Endodermal cell (in vitro differentiated cells): ENCODE measurements at regions not wholly inside any gene's neighbourhood (a gene's known extent, or its start where the extent isn't known, plus 50 kb on each side); places are given as distances from the start of the nearest gene placed in this dataset.

ENCODE experiments used
- DNase-seq: peaks from one replicate; pipeline ENCODE4 v3.0.0-alpha.2; 2017
- H3K27ac ChIP-seq: 2 replicates; pipeline ENCODE4 v1.5.1; 2013; ENCODE audit warnings: mild to moderate bottlenecking, low read depth, low read length, moderate library complexity
- H3K27me3 ChIP-seq: 2 replicates; pipeline ENCODE4 v1.6.1; 2013; ENCODE audit warnings: mild to moderate bottlenecking, low read length, moderate library complexity; ENCODE audit not compliant: insufficient read depth, control insufficient read depth, poor library complexity, severe bottlenecking
- H3K36me3 ChIP-seq: 2 replicates; pipeline ENCODE4 v1.7.0; 2013; ENCODE audit warnings: mild to moderate bottlenecking, low read length, moderate library complexity; ENCODE audit not compliant: control insufficient read depth, insufficient read depth
- H3K4me1 ChIP-seq: one replicate; pipeline ENCODE4 v1.7.0; 2013; ENCODE audit warnings: low read length; ENCODE audit not compliant: control insufficient read depth, insufficient read depth
- H3K4me3 ChIP-seq: 2 replicates; pipeline ENCODE4 v1.5.1; 2013; ENCODE audit warnings: mild to moderate bottlenecking, low read length, moderate library complexity
- H3K9ac ChIP-seq: 2 replicates; pipeline ENCODE4 v1.6.1; 2013; ENCODE audit warnings: mild to moderate bottlenecking, low read length, moderate library complexity; ENCODE audit not compliant: poor library complexity, severe bottlenecking; ENCODE audit errors: extremely low read depth
- H3K9me3 ChIP-seq: 2 replicates; pipeline ENCODE4 v1.6.1; 2013; ENCODE audit warnings: mild to moderate bottlenecking, low read length, moderate library complexity; ENCODE audit not compliant: control insufficient read depth
- H3K27ac Mint-ChIP-seq: 2 replicates; pipeline ENCODE4 v1.8.0; 2020; ENCODE audit warnings: mixed read lengths
- H3K27me3 Mint-ChIP-seq: 2 replicates; pipeline ENCODE4 v1.8.0; 2021; ENCODE audit warnings: mild to moderate bottlenecking, mixed read lengths; ENCODE audit not compliant: insufficient read depth
- H3K36me3 Mint-ChIP-seq: 2 replicates; pipeline ENCODE4 v1.8.0; 2020; ENCODE audit warnings: low read depth, mixed read lengths
- H3K4me1 Mint-ChIP-seq: 2 replicates; pipeline ENCODE4 v1.8.0; 2020; ENCODE audit warnings: mixed read lengths
- H3K4me3 Mint-ChIP-seq: 2 replicates; pipeline ENCODE4 v1.8.0; 2020; ENCODE audit warnings: mild to moderate bottlenecking, moderate library complexity, mixed read lengths
- H3K9me3 Mint-ChIP-seq: 2 replicates; pipeline ENCODE4 v1.8.0; 2020; ENCODE audit warnings: mild to moderate bottlenecking, mixed read lengths
- WGBS, 2 experiments: methylation state at CpG; one replicate each; pipeline versions ENCODE4 v1.1.5 to v1.1.7; 2013; ENCODE audit warnings: missing lambda C conversion rate in 2 of 2, mixed read lengths in 1 of 2; ENCODE audit not compliant: insufficient coverage in 1 of 2, insufficient read length in 1 of 2; 5-methylcytosine and 5-hydroxymethylcytosine counted together
- TF ChIP-seq, protein P1 (sequence below): fragments of 200-600 bp; sonication (generic); conservative IDR thresholded peaks from 2 replicates; pipeline ENCODE4 v1.5.0; 2021; ENCODE audit warnings: antibody characterized with exemption, mild to moderate bottlenecking

GRCh38 chr1:102627145-102627544 is 481.2 kb downstream of the COL11A1 start:
- H3K4me1 ChIP-seq, result no peaks in the 10 kb centered on the region
- H3K36me3 ChIP-seq, result no peaks in the 10 kb centered on the region
- H3K36me3 Mint-ChIP-seq, result no peaks in the 10 kb centered on the region
- H3K27ac ChIP-seq, result no peak overlapping the region
- H3K9ac ChIP-seq, result no peak overlapping the region
- H3K4me3 Mint-ChIP-seq, result no peak overlapping the region
- H3K4me1 Mint-ChIP-seq, result no peaks in the 10 kb centered on the region
- H3K9me3 ChIP-seq, result no peaks in the 10 kb centered on the region
- no peaks in the 10 kb centered on the region for H3K27me3 ChIP-seq
- H3K27me3 Mint-ChIP-seq, result no peaks in the 10 kb centered on the region
- H3K27ac Mint-ChIP-seq, result no peak overlapping the region
- H3K4me3 ChIP-seq, result no peak overlapping the region
- TF ChIP-seq, protein P1, sequence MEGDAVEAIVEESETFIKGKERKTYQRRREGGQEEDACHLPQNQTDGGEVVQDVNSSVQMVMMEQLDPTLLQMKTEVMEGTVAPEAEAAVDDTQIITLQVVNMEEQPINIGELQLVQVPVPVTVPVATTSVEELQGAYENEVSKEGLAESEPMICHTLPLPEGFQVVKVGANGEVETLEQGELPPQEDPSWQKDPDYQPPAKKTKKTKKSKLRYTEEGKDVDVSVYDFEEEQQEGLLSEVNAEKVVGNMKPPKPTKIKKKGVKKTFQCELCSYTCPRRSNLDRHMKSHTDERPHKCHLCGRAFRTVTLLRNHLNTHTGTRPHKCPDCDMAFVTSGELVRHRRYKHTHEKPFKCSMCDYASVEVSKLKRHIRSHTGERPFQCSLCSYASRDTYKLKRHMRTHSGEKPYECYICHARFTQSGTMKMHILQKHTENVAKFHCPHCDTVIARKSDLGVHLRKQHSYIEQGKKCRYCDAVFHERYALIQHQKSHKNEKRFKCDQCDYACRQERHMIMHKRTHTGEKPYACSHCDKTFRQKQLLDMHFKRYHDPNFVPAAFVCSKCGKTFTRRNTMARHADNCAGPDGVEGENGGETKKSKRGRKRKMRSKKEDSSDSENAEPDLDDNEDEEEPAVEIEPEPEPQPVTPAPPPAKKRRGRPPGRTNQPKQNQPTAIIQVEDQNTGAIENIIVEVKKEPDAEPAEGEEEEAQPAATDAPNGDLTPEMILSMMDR, result no peak
- no peaks in the 10 kb centered on the region for H3K9me3 Mint-ChIP-seq
- DNase-seq, result no peak
- 83 to 87% methylated on average over 2 of the region's 2 CpGs for WGBS, 2 experiments

GRCh38 chr1:102615896-102616295 is 492.4 kb downstream of the COL11A1 start:
- Mint-ChIP-seq H3K4me1 (peaks cover 14% of the 10 kb centered on the region), H3K27ac (no peak overlapping the region), H3K36me3 (no peaks in the 10 kb centered on the region), H3K27me3 (peaks cover 4% of the 10 kb centered on the region), H3K9me3 (no peaks in the 10 kb centered on the region), H3K4me3 (no peak overlapping the region)
- Histone ChIP-seq H3K36me3 (no peaks in the 10 kb centered on the region), H3K27ac (no peak overlapping the region), H3K9me3 (no peaks in the 10 kb centered on the region), H3K4me1 (peaks cover 5% of the 10 kb centered on the region), H3K27me3 (no peaks in the 10 kb centered on the region), H3K9ac (no peak overlapping the region), H3K4me3 (no peak overlapping the region)
- TF ChIP-seq, protein P1, result no peak
- no peak for DNase-seq
- 89% methylated on average over 2 of the region's 2 CpGs; no CpG with 5 or more reads in 1 of the 2 experiments for WGBS, 2 experiments

- H3K27me3 ChIP-seq, result no peaks in the 10 kb centered on the region
- no peak for DNase-seq
- 96 to 100% methylated on average over 1 to 2 of the region's 2 CpGs for WGBS, 2 experiments
- TF ChIP-seq, protein P1, result no peak
- no peak overlapping the region for H3K4me3 ChIP-seq
- no peak overlapping the region for H3K9ac ChIP-seq
- no peak overlapping the region for H3K27ac ChIP-seq
- H3K36me3 ChIP-seq, result no peaks in the 10 kb centered on the region
- no peaks in the 10 kb centered on the region for H3K27me3 Mint-ChIP-seq
- H3K4me3 Mint-ChIP-seq, result no peak overlapping the region
- no peaks in the 10 kb centered on the region for H3K9me3 Mint-ChIP-seq
- no peaks in the 10 kb centered on the region for H3K36me3 Mint-ChIP-seq
- H3K27ac Mint-ChIP-seq, result no peak overlapping the region
- H3K9me3 ChIP-seq, result no peaks in the 10 kb centered on the region
- no peaks in the 10 kb centered on the region for H3K4me1 ChIP-seq
- no peaks in the 10 kb centered on the region for H3K4me1 Mint-ChIP-seq
Observed at GRCh38 chr1:102595106-102595505, 513.2 kb downstream of the COL11A1 start.
